HG02938 (cell line): ENCODE measurements at regions not wholly inside any gene's neighbourhood (a gene's known extent, or its start where the extent isn't known, plus 50 kb on each side); places are given as distances from the start of the nearest gene placed in this dataset.
"Not testable (repeated sequence)": the region's sequence is repeated elsewhere in the genome, so short reads cannot be mapped to it uniquely, and the experiment has no call there.

ENCODE experiments used
- ATAC-seq: cut with Tn5 transposase; IDR thresholded peaks from one replicate; pipeline ENCODE4 v1.9.1; 2021; ENCODE audit warnings: mild to moderate bottlenecking, moderate library complexity; ENCODE audit not compliant: unreplicated experiment

DNA sequence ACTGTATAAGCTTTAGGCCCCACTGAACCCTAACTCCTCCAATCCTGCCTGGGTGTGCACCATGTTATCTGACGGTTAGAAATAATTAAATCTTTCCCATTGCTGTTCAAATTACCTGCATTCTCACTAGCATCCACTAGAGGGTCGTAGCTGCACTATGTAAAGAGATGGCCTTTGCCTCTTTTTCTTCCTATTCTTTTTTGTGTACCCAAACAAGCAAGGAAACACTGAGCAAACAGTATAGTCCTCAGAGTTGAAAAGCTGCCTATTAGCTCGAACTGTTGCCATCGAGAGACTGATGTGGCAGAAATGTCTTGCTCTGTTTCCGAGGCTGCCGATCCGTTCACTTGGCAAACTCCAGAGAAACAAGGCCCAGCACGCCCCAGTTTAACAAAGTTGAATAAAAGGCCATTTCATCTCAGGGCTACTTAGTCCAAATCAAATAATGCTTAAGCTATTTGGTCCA is 163.8 kb upstream of the TRPM3 start:
- ATAC-seq, result peak; percentile 84

DNA sequence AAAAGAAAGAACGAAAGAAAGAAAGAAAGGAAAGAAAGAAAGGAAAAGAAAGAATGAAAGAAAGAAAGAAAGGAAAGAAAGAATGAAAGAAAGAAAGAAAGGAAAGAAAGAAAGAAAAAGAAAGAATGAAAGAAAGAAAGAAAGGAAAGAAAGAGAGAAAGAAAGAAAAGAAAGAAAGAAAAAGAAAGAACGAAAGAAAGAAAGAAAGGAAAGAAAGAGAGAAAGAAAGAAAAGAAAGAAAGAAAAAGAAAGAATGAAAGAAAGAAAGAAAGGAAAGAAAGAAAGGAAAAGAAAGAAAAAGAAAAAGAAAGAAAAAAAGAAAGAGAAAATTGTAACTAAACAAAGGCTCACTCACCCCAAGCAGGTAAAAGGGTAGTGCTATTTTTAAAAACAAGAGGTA is 160.7 kb upstream of the TRPM3 start:
- ATAC-seq, result not testable (repeated sequence)

DNA sequence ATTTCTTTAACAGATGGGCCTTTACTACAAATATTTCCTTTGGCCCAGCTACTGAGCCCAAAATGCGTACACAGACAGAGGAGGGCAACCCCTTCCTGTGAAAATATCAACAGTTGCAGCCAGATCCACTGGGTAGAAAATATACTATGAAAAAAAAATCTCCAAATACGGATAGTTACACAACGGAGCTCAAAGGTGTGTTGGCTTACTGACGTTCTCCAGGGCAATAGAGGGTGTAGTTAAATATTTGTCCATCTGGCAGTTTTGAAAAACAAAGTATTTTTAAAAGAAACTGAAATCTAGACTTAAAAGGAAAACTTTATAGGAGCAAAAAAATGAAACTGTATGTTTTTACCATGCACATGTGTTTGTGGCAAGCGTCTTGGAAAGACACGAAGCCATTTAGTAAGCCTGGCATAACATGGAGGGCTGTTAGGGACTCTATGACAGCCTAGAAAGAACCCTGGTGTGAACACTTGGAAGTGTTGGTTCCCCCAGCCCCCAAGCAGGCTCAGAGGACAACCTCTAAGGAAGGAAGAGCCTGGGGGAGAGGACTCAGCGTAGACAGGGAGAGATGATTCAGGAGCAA is 157.8 kb upstream of the TRPM3 start:
- no peak for ATAC-seq

DNA sequence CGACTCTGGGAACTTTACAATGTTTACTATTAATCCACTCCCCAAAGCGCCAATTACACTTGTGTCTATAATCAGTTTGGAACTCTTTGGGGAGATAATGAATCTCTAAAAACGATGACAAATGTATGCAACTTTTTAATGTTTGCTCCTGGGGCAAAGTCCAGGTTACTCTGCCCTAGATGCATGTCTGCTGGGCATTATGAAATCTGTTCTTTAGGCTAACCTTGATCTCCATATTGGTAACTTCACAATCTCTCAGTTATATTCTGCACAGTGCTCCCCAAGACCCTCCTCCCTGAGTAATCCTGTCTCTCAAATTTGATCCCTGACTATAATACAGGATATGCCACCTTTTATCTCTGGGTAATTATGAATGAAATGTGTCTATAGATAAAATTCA is 152.2 kb upstream of the TRPM3 start:
- no peak for ATAC-seq

DNA sequence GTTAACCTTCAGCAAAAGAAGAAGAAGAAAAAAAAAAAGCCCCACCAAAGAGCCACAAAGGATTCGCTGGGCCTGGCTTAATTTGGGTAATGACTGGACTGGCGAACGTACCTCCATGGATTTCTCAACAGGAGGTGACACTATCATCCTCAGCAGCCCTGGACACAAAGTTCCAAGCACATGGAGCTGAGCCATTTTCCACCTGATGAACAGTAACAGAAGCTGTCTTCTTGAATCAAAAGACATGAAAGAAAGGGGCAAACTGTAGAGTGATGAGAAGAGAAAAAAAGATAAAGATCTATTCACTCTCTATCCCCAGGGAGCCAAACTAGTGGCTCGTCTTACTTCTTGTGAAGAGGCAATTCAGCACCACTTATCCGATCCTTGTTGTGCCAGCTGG is 150.2 kb upstream of the TRPM3 start:
- no peak for ATAC-seq

DNA sequence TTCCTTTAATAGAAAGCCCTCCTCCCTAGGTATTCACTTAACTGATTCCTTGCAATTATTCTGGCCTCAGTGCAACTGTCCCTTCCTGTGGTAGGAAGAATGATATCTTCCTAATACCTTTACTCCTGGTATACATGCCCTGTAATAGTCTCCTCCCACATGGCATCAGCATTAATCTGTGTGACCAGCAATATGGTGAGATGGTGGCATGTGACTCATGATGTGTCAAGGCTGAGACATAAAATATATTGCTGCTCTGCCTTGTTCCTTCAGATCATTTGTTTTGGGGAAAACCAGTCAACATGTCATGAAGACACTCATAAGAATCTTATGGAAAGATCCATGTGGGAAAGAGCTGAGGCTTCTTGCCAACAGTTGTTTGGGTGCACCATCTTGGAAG is 149.1 kb upstream of the TRPM3 start:
- no peak for ATAC-seq

DNA sequence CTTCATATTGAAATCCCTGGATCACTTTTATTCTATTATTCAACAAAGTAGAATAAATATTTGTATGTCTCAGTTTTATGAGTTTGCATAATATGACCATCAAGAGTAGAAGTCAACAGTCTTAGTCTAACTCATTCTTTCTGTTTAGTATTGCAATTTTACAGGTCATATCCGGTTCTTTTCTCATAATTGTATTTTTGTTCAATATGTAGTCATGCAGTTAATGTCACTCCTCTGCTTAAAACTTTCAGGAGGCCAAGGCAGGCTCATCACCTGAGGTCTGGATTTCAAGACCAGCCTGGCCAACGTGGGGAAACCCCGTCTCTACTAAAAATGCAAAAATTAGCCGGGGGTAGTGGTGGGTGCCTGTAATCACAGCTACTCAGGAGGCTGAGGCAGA is 148.4 kb upstream of the TRPM3 start:
- no peak for ATAC-seq

DNA sequence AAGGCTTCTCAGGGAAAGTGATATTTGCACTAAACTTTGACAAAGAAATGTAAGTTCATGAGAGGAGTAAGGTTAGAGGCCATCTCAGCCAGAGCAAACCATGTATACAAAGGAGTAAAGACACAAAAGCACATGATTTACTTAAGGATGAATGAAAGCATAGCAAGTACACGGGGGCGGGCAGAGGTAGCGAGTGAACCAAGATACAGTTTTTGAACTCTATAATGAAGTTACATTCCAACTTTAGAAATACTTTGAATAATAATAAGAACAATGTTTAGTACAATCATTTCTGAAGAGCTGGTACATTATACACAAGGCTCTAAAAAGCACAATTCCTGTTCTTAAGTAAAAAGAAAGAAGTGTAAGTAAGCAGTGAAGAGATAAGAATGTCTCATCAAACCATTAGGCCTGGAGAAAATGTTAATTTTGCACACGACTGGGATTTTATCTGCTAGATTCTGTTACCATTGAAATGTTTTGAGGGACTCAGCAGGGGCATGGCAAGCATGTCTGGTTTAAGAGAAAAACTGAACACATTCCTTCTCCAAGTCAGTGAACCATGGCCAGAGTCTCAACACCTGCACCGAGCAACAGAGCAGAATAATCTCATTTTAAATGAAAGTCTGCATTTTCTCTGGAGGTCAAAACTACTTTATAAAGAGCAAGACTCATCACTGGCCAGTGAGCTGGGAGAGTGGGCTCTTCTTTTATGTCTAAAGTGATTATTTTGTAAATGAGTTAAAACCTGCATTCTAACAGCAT is 147.6 kb upstream of the TRPM3 start:
- no peak for ATAC-seq

DNA sequence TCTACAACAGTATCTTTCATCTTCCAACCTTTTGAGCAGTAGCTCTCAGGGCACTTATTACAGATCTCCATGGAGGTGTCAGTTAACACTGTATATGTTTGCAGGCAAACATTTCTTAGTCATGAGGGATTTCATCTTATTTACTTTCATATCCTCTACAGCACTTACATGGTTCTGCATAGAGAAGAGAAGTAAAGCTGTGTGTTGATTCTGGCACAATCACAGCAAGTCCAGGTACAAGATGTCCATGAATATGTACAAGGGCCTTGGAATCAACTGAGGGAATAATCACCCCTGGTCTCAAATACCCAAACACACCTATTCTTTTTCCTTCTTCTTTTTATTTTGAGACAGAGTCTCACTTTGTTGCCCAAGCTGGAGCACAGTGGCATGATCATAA is 142.0 kb upstream of the TRPM3 start:
- no peak for ATAC-seq

DNA sequence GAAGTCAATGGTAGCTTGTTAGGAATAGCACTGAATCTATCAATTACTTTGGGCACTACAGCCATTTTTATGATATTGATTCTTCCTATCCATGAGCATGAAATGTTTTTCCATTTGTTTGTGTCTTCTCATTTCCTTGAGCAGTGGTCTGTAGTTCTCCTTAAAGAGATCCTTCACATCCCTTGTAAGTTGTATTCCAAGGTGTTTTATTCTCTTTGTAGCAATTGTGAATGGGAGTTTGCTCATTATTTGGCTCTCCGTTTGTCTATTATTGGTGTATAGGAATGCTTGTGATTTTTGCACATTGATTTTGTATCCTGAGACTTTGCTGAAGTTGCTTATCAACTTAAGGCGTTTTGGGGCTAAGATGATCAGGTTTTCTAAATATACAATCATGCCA is 139.0 kb upstream of the TRPM3 start:
- not testable (repeated sequence) for ATAC-seq

DNA sequence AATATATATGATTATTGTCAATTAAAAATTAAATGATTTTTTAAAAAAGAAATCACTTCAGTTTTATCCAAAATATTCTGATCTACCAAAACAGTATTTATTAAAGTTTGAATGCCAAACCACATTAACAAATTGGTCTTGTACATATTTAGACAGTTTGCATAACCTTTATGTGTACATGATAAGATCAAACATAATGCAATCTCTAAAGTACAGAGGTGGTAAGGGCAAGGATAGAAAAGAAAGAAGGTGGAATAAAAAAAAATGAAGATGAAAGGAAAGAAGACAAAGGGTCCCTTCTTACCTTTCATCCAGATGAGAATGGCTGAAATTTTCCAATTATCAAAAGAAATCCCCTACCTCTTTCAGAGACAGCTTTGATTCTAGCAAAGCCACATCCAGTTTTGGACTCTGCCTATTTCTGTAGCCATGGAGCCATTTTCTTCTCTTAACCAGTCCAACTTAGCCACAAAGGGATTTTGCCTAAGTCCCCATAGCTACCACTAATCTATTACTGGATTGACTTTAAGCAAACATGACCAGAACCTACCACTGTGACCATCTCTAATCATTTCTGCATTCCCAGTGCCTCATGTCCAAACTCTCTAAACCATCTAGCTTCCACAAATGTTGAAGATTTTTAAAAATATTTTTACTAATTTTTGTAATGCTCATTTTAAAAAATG is 133.3 kb upstream of the TRPM3 start:
- no peak for ATAC-seq

DNA sequence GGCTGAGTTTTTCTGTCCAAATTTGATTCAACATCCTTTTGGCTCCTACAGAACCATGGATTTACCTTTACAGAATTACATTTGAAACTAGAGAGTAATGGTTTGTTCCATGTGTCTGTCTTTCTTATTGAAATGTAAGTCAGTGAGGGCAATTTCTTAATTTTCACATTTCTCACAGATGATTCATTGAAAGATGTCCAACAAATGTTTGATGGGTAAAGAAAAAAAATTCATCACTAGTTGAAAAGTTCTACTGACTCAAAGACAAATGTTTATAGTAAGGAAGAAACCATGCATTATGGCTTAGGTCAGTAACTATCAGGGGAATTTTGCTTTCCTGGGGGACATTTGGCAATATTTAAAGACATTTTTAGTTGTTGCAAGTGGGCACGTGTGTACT is 131.6 kb upstream of the TRPM3 start:
- ATAC-seq, result no peak

DNA sequence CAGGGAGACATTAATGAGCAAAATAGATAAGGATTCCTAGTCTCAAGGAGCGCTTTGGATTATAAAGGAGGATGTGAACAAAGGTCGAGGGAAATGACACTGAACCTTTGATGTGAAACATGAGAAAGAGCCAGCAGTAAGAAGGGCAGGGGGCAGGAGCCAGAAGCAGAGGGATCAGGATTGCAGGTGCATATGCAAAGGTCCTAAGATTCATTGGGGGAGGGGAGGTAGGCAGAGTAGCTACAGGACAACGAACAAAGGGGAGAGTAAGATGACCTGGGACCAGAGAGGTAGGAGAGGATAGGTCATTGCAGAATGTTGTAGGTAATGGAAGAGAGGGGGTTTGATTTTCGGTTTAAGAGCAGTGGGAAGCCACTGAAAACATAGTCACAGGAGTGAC is 129.2 kb upstream of the TRPM3 start:
- ATAC-seq, result no peak

DNA sequence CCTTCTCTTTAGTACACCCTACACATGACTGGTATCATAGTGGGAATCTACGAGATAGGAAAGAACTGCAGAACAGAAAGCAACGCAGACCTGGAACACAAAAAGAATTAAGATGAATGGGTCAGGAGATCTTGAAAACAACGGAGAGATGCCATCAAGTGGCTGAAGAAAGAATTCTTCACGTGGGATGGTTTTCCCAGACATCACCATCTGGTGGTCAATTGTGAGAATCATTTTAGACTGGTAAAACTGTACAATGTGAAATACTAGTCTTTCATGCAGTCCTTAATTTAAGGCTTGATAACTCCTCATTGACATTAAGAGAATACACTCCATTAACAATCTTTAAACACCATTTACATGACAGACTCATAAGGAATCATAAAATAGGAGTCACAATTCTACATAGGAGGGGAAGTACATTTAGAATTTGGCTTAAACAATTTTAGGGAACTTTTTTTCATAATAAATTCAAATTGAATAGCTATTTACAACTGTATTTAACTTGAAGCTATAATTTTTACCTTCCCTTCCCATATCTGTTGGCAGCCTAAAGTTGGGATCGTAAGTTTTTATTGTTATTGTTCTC is 128.4 kb upstream of the TRPM3 start:
- ATAC-seq, result peak; percentile 85

DNA sequence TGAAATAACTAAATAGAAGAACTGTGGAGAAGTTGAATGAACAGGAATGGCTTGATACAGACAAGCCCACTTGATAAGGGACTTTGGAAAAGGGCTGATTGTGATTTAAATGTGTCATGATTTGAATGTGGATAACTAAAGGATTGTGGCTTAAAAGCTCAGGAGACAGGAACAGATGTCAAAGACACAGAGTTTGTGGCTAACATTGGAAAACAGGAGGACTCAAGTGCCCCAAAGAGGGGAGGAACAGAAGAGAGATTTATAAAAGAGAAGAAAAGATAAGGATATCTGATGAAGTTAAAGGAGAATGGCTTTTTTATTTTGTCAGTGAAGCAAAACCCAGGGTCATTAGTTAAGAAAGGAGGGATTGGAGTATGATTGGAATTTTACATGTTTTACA is 124.2 kb upstream of the TRPM3 start:
- ATAC-seq, result no peak

DNA sequence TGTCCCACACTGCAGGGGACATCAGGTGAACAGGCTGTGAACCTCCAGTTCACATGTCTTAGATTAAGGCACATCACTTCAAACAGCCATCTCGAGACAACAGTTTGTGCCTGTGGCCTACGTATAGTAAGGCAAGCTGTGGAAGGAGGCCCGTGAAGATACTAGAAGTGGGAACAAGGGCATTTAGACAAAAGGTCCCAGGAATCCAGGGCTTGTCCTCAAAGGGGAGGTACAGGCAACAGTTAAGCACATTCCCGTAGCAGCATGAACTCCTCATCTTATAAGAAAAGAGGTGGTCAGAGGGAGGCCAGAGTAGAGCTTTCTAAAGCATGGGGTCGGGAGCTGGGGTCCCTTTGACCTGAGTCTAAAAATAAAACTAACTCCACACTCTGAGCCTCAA is 122.5 kb upstream of the TRPM3 start:
- ATAC-seq, result no peak

DNA sequence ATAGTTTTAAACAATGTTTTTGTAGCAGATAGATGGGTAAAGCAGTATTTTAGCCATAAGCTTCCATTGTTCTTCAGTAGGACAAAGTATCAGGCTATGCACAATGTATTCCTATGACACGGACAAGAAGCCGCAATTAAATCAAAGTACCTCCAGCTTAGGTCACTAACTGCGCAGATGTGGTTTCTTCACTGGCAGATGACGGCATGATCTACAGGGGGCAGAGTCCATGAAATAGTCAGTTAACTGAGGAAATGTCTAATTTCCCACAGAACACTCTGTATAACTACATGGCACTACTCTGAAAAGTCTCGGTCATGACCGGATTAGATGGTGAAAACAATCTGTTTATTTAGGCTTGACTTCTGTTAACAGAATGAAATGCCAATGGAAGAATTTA is 120.7 kb upstream of the TRPM3 start:
- no peak for ATAC-seq

DNA sequence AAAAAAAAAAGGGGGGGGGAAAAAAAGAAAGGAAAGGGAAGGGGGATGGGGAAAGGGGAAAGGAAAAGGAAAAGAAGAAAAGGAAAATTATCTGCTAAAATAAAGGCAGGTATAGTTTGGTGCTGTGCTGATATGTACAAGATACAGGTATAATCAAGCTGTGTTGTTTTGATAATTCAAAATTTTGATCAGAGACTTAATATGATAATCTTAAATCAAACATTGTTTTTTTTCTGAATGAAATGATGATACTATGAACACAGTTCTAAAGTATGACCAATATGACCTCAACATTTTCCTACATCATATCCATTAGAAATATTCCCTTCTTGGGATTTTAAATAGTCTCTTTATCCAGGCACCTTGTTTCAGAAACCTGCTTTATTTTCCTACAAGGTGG is 115.6 kb upstream of the TRPM3 start:
- ATAC-seq, result no peak

DNA sequence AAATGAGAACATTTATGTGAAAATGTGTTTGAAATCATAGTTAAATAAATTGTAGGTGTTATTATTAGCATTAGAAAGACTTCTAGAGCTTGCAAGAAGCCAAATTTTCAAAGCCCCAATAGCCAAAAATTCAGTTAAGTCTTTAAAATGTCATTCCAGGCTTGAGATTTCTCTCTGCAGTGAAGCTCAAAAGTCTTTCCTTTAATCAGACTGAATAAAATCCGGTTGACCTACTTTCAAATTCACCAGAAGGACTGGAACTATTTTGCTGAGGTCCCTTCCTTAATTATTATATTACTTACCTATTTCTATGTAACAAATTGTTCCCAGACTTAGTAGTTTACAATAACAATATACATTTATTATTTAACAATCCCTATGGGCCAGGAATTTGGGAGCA is 112.2 kb upstream of the TRPM3 start:
- no peak for ATAC-seq

DNA sequence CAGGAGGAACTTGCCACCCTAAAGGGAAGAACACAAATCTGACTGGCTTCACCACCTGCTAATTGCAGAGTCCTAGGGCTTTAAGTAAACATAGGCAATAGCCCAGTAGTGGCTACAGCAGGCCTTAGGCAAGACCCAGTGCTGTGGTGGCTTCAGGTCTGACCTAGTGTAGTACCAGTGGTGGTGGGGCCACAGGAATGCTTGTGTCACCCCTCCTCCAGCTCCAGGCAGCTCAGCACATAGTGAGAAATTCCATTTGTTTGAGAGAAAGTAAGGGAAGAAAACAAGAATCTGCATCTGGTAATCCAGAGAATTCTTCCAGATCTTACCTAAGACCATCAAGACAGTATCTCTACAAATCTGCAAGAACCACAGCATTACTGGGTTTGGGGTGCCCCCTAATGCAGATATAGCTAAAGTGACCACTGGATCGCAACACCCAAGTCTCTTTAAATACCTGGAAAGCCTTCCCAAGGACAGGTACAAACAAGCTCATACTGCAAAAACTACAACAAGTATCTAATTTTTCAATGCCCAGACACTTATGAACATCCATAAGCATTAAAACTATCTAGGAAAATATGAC is 102.6 kb upstream of the TRPM3 start:
- ATAC-seq, result no peak

DNA sequence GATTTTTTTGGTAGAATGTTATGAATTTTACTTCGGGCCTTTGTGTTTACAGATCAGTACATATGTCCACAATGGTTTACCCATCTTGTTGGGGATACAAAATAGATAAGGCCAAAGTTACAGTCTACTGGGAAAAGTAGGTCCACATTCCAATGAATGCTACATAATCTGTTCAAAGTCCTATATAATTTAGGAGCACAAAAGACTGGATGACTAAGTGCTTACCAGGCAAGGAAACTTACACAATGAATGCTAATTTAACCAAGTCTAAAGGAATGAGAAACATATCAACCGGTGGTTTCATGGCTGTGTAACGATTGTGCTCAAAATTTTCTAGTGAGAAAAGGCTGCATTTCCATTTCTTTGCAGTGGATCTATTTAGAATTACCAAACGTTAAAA is 97.4 kb upstream of the TRPM3 start:
- no peak for ATAC-seq

DNA sequence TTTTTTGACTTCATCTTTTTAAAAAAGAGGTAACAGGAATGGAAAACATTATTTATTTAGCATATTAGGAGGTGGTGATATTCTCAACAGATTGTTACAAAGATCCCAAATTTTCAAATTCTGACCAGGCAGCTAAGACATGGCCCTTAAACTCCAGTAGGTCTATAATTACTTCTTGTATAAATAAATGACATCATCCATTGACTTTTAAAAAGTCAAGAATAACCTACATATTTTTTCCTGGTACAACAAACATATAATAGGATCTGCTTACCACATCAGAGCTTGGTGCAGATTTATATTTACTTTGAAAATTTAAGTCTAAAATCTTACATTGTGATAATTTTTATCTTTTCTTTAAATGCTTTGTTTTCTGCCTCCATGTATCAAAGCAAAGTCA is 92.2 kb upstream of the TRPM3 start:
- no peak for ATAC-seq
